ENCODE measurements at regions not wholly inside any gene's neighbourhood (a gene's known extent, or its start where the extent isn't known, plus 50 kb on each side); places are given as distances from the start of the nearest gene placed in this dataset.
A peak's percentile ranks its signal among the peaks of the same experiment; 100 is the strongest.

- no peaks in the 10 kb centered on the region for H3K36me3 ChIP-seq
- no peak for DNase-seq
- intact Hi-C loops (cut with micrococcal nuclease), result no loop called here
Observed at GRCh38 chr13:47518530-47518929, 482.5 kb downstream of the SUCLA2 start.

DNA sequence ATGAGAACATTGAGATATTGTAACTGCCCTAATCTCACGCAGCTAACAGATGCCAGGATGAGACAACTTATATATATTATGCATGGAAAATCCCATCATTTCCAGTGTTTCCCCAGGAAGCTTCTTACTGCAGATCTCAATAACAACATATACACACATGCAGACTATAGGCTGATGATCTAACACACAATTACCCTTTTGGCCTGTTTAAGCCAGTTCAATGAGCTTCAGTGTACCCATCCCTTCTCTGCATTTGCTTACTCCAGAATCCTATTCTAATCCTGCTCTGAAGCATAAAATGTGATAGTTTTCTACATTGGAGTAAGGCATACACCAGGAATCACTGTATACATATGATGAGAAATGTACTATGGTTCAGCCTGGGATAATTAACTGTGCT, 489.4 kb downstream of the SUCLA2 start:
- no peaks in the 10 kb centered on the region for H3K36me3 ChIP-seq
- intact Hi-C loops (cut with micrococcal nuclease), result no loop called here
- DNase-seq, result no peak
- H3K4me3 ChIP-seq, result no peak overlapping the region
- H3K4me1 ChIP-seq, result no peaks in the 10 kb centered on the region
- peaks cover 18% of the 10 kb centered on the region for H3K9me3 ChIP-seq (replicated peaks)
- TF ChIP-seq, protein P1, sequence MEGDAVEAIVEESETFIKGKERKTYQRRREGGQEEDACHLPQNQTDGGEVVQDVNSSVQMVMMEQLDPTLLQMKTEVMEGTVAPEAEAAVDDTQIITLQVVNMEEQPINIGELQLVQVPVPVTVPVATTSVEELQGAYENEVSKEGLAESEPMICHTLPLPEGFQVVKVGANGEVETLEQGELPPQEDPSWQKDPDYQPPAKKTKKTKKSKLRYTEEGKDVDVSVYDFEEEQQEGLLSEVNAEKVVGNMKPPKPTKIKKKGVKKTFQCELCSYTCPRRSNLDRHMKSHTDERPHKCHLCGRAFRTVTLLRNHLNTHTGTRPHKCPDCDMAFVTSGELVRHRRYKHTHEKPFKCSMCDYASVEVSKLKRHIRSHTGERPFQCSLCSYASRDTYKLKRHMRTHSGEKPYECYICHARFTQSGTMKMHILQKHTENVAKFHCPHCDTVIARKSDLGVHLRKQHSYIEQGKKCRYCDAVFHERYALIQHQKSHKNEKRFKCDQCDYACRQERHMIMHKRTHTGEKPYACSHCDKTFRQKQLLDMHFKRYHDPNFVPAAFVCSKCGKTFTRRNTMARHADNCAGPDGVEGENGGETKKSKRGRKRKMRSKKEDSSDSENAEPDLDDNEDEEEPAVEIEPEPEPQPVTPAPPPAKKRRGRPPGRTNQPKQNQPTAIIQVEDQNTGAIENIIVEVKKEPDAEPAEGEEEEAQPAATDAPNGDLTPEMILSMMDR (IDR thresholded peaks at IDR 0.05; ENCODE audit: borderline replicate concordance), result no peak
- H3K27ac ChIP-seq (replicated peaks), result no peak overlapping the region
- no peaks in the 10 kb centered on the region for H3K27me3 ChIP-seq (ENCODE audit: low read depth)

More at GRCh38 chr13:47518530-47518929, 482.5 kb downstream of the SUCLA2 start:
- H3K9me3 ChIP-seq (replicated peaks), result peaks cover 21% of the 10 kb centered on the region
- H3K27me3 ChIP-seq (ENCODE audit: low read depth), result no peaks in the 10 kb centered on the region
- H3K4me3 ChIP-seq, result no peak overlapping the region
- peaks cover 7% of the 10 kb centered on the region for H3K4me1 ChIP-seq
- TF ChIP-seq, protein P1 (IDR thresholded peaks at IDR 0.05; ENCODE audit: borderline replicate concordance), result no peak
- no peak overlapping the region for H3K27ac ChIP-seq (replicated peaks)

GRCh38 chr13:47508527-47509228, 492.4 kb downstream of the SUCLA2 start:
- no peaks in the 10 kb centered on the region for H3K9me3 ChIP-seq (replicated peaks)
- H3K27me3 ChIP-seq (ENCODE audit: low read depth), result no peaks in the 10 kb centered on the region
- no peak for DNase-seq
- H3K4me1 ChIP-seq, result no peaks in the 10 kb centered on the region
- peak overlapping the region; percentile 78 for H3K27ac ChIP-seq (replicated peaks)
- TF ChIP-seq, protein P1 (IDR thresholded peaks at IDR 0.05; ENCODE audit: borderline replicate concordance), result no peak
- H3K4me3 ChIP-seq, result no peak overlapping the region
- no peaks in the 10 kb centered on the region for H3K36me3 ChIP-seq
- intact Hi-C loops (cut with micrococcal nuclease), result no loop called here

GRCh38 chr13:47503475-47503874, 497.6 kb downstream of the SUCLA2 start:
- no peaks in the 10 kb centered on the region for H3K36me3 ChIP-seq
- no peak for DNase-seq
- no peaks in the 10 kb centered on the region for H3K9me3 ChIP-seq (replicated peaks)
- TF ChIP-seq, protein P1 (IDR thresholded peaks at IDR 0.05; ENCODE audit: borderline replicate concordance), result no peak
- intact Hi-C loops (cut with micrococcal nuclease), result no loop called here
- no peak overlapping the region for H3K27ac ChIP-seq (replicated peaks)
- no peaks in the 10 kb centered on the region for H3K27me3 ChIP-seq (ENCODE audit: low read depth)
- H3K4me1 ChIP-seq, result no peaks in the 10 kb centered on the region
- no peak overlapping the region for H3K4me3 ChIP-seq

DNA sequence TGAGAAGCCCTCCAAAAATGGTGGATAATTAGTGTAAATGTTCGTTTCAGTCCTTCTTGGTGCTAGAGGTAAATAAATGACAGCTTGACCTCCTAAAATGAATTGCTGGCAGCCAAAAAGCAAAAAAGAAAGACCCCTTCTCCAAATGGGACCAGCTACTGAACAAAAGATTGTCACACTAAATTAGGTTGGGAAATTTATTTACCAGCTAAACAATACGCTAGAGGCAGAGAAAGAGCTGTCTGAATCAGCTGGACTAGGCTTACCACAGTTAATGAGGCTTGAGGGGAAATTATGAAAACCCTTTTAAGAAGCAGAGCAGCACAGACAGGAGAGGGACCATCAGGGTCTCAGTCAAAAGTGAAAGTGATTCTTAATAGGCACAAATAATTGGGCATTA, 498.9 kb downstream of the SUCLA2 start:
- Histone ChIP-seq H3K9me3 (replicated peaks) (no peaks in the 10 kb centered on the region), H3K4me3 (no peak overlapping the region), H3K36me3 (no peaks in the 10 kb centered on the region), H3K27ac (replicated peaks) (no peak overlapping the region), H3K4me1 (no peaks in the 10 kb centered on the region), H3K27me3 (ENCODE audit: low read depth) (no peaks in the 10 kb centered on the region)
- TF ChIP-seq, protein P1 (IDR thresholded peaks at IDR 0.05; ENCODE audit: borderline replicate concordance), result no peak
- intact Hi-C loops (cut with micrococcal nuclease), result no loop called here
- no peak for DNase-seq

Measured in left ventricle myocardium inferior (tissue), 1 donor.